Transverse colon (tissue), 4 donors: ENCODE measurements at regions not wholly inside any gene's neighbourhood (a gene's known extent, or its start where the extent isn't known, plus 50 kb on each side); places are given as distances from the start of the nearest gene placed in this dataset.

ENCODE experiments used
- DNase-seq: peaks from one replicate; pipeline ENCODE4 v3.0.0-alpha.2; 2019
- H3K27ac ChIP-seq, 4 donors: fragments of 200-600 bp; sonication (generic); 2 replicates each; pipeline ENCODE4 v1.5.1; 2016 to 2018; ENCODE audit warnings: inconsistent platforms in 4 of 4
- H3K27me3 ChIP-seq: fragments of 200-600 bp; sonication (generic); 2 replicates; pipeline ENCODE4 v1.5.1; 2017; ENCODE audit warnings: inconsistent platforms
- H3K36me3 ChIP-seq, 4 donors: fragments of 200-600 bp; sonication (generic); 2 replicates each; pipeline ENCODE4 v1.5.1; 2017 to 2019; ENCODE audit warnings: inconsistent platforms in 4 of 4
- H3K4me1 ChIP-seq, 4 donors: fragments of 200-600 bp; sonication (generic); 2 replicates each; pipeline ENCODE4 v1.5.1; 2017 to 2020; ENCODE audit warnings: inconsistent platforms in 4 of 4
- H3K4me3 ChIP-seq, 4 donors: fragments of 200-600 bp; sonication (generic); 1 replicate in 1 of 4; 2 replicates in 3 of 4; pipeline versions ENCODE4 v1.5.1 to v1.6.1; 2017 to 2019; ENCODE audit warnings: inconsistent platforms in 4 of 4
- H3K9me3 ChIP-seq, 2 donors: fragments of 200-600 bp; sonication (generic); 2 replicates each; pipeline ENCODE4 v1.5.1; 2017 to 2019; ENCODE audit warnings: inconsistent platforms in 2 of 2
- CTCF ChIP-seq, 5 experiments: fragments of 200-600 bp in 3 of 5; fragments of 450-650 bp in 2 of 5; sonication (generic) in 3 of 5; IDR thresholded peaks; 1 replicate in 2 of 5; 2 replicates in 3 of 5; pipeline ENCODE4 v1.5.1; 2016 to 2017; ENCODE audit warnings: antibody characterized with exemption in 5 of 5, inconsistent platforms in 3 of 5, mild to moderate bottlenecking in 2 of 5, moderate library complexity in 1 of 5
- EP300 ChIP-seq: sonication (generic); formaldehyde crosslinking; IDR thresholded peaks from one replicate; pipeline ENCODE4 v1.6.1; 2017; ENCODE audit warnings: antibody characterized with exemption, low read depth
- POLR2A ChIP-seq: fragments of 450-650 bp; IDR thresholded peaks from one replicate; pipeline ENCODE4 v1.6.1; 2016; ENCODE audit warnings: antibody characterized with exemption, mild to moderate bottlenecking, moderate library complexity
- POLR2AphosphoS5 ChIP-seq, 3 donors: sonication (generic); formaldehyde crosslinking; IDR thresholded peaks; one replicate each; pipeline ENCODE4 v1.6.1; 2016; ENCODE audit warnings: antibody characterized with exemption in 3 of 3
- WGBS, 2 donors: methylation state at CpG; one replicate each; pipeline ENCODE4 v1.1.5; 2018; ENCODE audit warnings: low coverage in 1 of 2; 5-methylcytosine and 5-hydroxymethylcytosine counted together
- in situ Hi-C, 4 donors: fragments of 200-750 bp; cut with MboI; loops; one replicate each; pipeline versions ENCODE4 v1.15.0 to v1.15.1; 2017; ENCODE audit warnings: low sequenced_read_pairs in 3 of 4, low pct_ligation_motif_present in 1 of 4, low pct_unique_long_range_greater_than_20kb in 1 of 4
- intact Hi-C: fragments of 100-400 bp; cut with DNase I; formaldehyde crosslinking; loops from one replicate; pipeline ENCODE4 v1.15.1; 2023; ENCODE audit warnings: low total_unique reads

DNA sequence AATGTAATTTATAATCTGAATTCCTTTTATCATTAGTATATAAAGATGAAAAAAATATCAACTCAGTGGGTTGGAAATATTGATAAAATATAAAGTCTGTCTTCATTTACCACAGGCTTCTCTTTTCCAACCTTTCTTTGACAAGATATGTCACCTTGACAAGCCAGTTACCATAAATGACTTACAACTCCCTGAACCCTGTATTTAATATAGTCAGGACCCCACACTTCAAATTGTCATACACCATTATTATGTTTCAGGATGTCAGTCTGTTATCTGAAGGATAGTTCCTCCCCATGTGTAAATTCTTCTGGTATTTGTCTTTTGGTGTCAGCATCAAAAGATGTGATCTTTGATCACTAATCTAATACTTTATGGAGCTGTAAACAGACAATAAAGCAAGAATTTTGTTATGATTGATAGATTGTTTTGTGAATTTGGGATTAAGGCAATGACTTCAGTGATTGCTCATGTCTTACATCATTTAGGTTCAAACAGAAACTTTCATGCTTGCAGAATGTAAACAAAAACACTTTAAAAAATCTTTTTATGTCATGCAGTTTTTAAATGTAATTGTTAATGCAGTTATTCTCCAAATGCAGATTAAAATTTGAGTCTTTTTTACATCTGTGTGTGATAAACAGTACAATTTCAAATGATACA lies 503.5 kb upstream of the BCHE start:
- in situ Hi-C loops, result no loop called here

DNA sequence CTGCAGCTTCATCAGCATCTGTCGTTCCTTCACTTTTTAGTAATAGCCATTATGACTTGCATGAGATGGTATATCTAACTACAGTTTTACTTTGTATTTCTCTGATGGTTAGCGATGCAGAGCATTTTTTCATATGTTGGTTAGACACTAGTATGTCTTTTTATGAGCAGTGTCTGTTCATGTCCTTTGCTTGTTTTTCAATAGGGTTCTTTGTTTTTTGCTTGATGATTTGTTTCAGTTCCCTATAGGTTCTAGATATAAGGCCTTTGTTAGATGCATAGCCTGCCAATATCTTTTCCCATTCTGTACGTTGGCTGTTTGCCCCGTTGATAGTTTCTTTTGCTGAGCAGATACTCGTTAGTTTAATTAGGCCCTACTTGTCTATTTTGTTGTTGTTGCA lies 487.2 kb upstream of the BCHE start:
- H3K27me3 ChIP-seq, result no peaks in the 10 kb centered on the region
- no peaks in the 10 kb centered on the region for H3K9me3 ChIP-seq
- no peaks in the 10 kb centered on the region for H3K4me1 ChIP-seq
- intact Hi-C loops (no loop called here), in situ Hi-C loops (no loop called here)
- 83 to 91% methylated on average over 5 of the region's 5 CpGs for WGBS, 2 donors
- H3K27ac ChIP-seq, result no peak overlapping the region
- DNase-seq, result no peak
- no peaks in the 10 kb centered on the region for H3K36me3 ChIP-seq
- TF ChIP-seq POLR2AphosphoS5 (IDR thresholded peaks at IDR 0.05) (no peak), CTCF (IDR thresholded peaks at IDR 0.05) (no peak), POLR2A (no peak), EP300 (no peak)
- H3K4me3 ChIP-seq, result no peak overlapping the region

More for the DNA sequence above, 503.5 kb upstream of the BCHE start:
- intact Hi-C loops, result no loop called here
- no peak for TF ChIP-seq POLR2A
- no peak for TF ChIP-seq POLR2AphosphoS5 (IDR thresholded peaks at IDR 0.05)
- Histone ChIP-seq H3K27ac (no peak overlapping the region), H3K4me1 (no peaks in the 10 kb centered on the region), H3K9me3 (no peaks in the 10 kb centered on the region), H3K4me3 (no peak overlapping the region), H3K36me3 (no peaks in the 10 kb centered on the region), H3K27me3 (no peaks in the 10 kb centered on the region)
- DNase-seq, result no peak

- 45 to 50% methylated on average over 1 of the region's 1 CpG for WGBS, 2 donors
- no peaks in the 10 kb centered on the region for H3K4me1 ChIP-seq
- no peaks in the 10 kb centered on the region for H3K9me3 ChIP-seq
- H3K27me3 ChIP-seq, result no peaks in the 10 kb centered on the region
- TF ChIP-seq CTCF (IDR thresholded peaks at IDR 0.05) (no peak), POLR2AphosphoS5 (IDR thresholded peaks at IDR 0.05) (no peak), POLR2A (no peak), EP300 (no peak)
- no peaks in the 10 kb centered on the region for H3K36me3 ChIP-seq
- intact Hi-C loops, result no loop called here
- H3K4me3 ChIP-seq, result no peak overlapping the region
- H3K27ac ChIP-seq, result no peak overlapping the region
- DNase-seq, result no peak
- in situ Hi-C loops, result no loop called here
Measured at GRCh38 chr3:166322391-166322790, 485.2 kb upstream of the BCHE start.

- Histone ChIP-seq H3K4me3 (no peak overlapping the region), H3K9me3 (no peaks in the 10 kb centered on the region), H3K4me1 (no peaks in the 10 kb centered on the region), H3K27ac (no peak overlapping the region), H3K27me3 (no peaks in the 10 kb centered on the region), H3K36me3 (no peaks in the 10 kb centered on the region)
- intact Hi-C loops, result no loop called here
- TF ChIP-seq CTCF (IDR thresholded peaks at IDR 0.05) (no peak), POLR2AphosphoS5 (IDR thresholded peaks at IDR 0.05) (no peak), POLR2A (no peak), EP300 (no peak)
- DNase-seq, result no peak
- WGBS, 2 donors, result 39 to 44% methylated on average over 3 of the region's 3 CpGs
- in situ Hi-C loops, result no loop called here
Measured at GRCh38 chr3:166307756-166308350, 470.6 kb upstream of the BCHE start.

DNA sequence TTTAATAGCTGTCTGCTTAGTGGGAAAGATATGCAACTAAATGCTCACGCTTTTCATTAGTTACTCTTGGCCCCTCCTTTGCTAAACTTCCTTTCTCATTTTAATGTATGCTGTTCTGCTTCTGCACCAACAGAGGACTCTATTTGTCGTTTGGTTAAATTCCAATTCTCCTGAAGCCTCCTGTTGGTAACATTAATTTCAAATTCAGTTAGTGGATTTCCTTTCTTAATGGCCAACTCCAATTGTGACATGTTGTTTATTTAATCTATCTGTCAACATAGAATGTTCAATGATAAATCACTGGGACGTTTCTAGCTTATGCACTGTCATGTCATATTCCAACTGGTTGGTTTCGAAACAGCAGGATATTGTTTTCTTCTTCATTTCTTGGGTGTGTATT lies 467.4 kb upstream of the BCHE start:
- H3K36me3 ChIP-seq, result no peaks in the 10 kb centered on the region
- in situ Hi-C loops, result no loop called here
- H3K9me3 ChIP-seq, result no peaks in the 10 kb centered on the region
- H3K4me3 ChIP-seq, result no peak overlapping the region
- H3K27me3 ChIP-seq, result no peaks in the 10 kb centered on the region
- H3K27ac ChIP-seq, result no peak overlapping the region
- no peak for DNase-seq
- intact Hi-C loops, result no loop called here
- TF ChIP-seq POLR2A, result no peak
- no peak for TF ChIP-seq POLR2AphosphoS5 (IDR thresholded peaks at IDR 0.05)
- no peak for TF ChIP-seq CTCF (IDR thresholded peaks at IDR 0.05)
- no peak for TF ChIP-seq EP300
- WGBS, 2 donors, result 49 to 65% methylated on average over 4 of the region's 4 CpGs
- H3K4me1 ChIP-seq, result no peaks in the 10 kb centered on the region
